D721Med (cell line): ENCODE measurements at regions not wholly inside any gene's neighbourhood (a gene's known extent, or its start where the extent isn't known, plus 50 kb on each side); places are given as distances from the start of the nearest gene placed in this dataset.

ENCODE experiments used
- DNase-seq: peaks from one replicate; pipeline ENCODE4 v3.0.0; 2011; ENCODE audit warnings: low spot score; ENCODE audit not compliant: insufficient read length
- FAIRE-seq: peaks from 2 replicates; lab custom pipeline; 2011; peaks lifted over from hg19 to GRCh38; lab: Jason Lieb, UNC
- CTCF ChIP-seq: IDR thresholded peaks from 2 replicates; pipeline ENCODE4 v1.5.1; 2012; ENCODE audit warnings: mild to moderate bottlenecking, control low read depth; ENCODE audit not compliant: insufficient read depth; ENCODE audit errors: missing control alignments

GRCh38 chr12:24389394-24389793, 439.9 kb upstream of the SOX5 start:
- no peak for DNase-seq
- no peak for FAIRE-seq
- no peak for TF ChIP-seq CTCF

- FAIRE-seq: no peak
- TF ChIP-seq CTCF: no peak
- no peak for DNase-seq
Measured at GRCh38 chr12:24387381-24387780, 437.9 kb upstream of the SOX5 start.

- FAIRE-seq (no peak), DNase-seq (no peak)
- TF ChIP-seq CTCF: no peak
Measured at GRCh38 chr12:24386836-24387235, 437.4 kb upstream of the SOX5 start.

- FAIRE-seq: no peak
- no peak for TF ChIP-seq CTCF
- no peak for DNase-seq
Measured at GRCh38 chr12:24381790-24382189, 432.3 kb upstream of the SOX5 start.

- no peak for TF ChIP-seq CTCF
- DNase-seq (peak; percentile 25), FAIRE-seq (peak; percentile 91)
Measured at GRCh38 chr12:24379861-24380521, 430.5 kb upstream of the SOX5 start.

GRCh38 chr12:24379433-24379832, 430.0 kb upstream of the SOX5 start:
- DNase-seq (no peak), FAIRE-seq (no peak)
- no peak for TF ChIP-seq CTCF

GRCh38 chr12:24378548-24379407, 429.3 kb upstream of the SOX5 start:
- DNase-seq: no peak
- no peak for FAIRE-seq
- TF ChIP-seq CTCF: no peak
